Activated CD4-positive, alpha-beta T cell treated with anti-CD3 and anti-CD28 coated beads, Interleukin-2, amount 10 ng/mL, durations not matched to agents 24 days and 14 days (primary cell): ENCODE measurements at regions not wholly inside any gene's neighbourhood (a gene's known extent, or its start where the extent isn't known, plus 50 kb on each side); places are given as distances from the start of the nearest gene placed in this dataset.

ENCODE experiments used
- DNase-seq: peaks from one replicate; pipeline ENCODE4 v3.0.0; 2022
- H3K27ac Mint-ChIP-seq: one replicate; pipeline ENCODE4 v1.8.0; 2022; ENCODE audit warnings: mild to moderate bottlenecking, mixed read lengths
- H3K27me3 Mint-ChIP-seq: one replicate; pipeline ENCODE4 v1.8.0; 2022; ENCODE audit warnings: mixed read lengths
- H3K36me3 Mint-ChIP-seq: one replicate; pipeline ENCODE4 v1.8.0; 2022; ENCODE audit warnings: low read depth, mild to moderate bottlenecking, mixed read lengths
- H3K4me1 Mint-ChIP-seq: one replicate; pipeline ENCODE4 v1.8.0; 2021; ENCODE audit warnings: mixed read lengths
- H3K4me3 Mint-ChIP-seq: one replicate; pipeline ENCODE4 v1.8.0; 2022; ENCODE audit warnings: mild to moderate bottlenecking, moderate library complexity, mixed read lengths
- H3K9me3 Mint-ChIP-seq: one replicate; pipeline ENCODE4 v1.8.0; 2021; ENCODE audit warnings: mixed read lengths
- intact Hi-C: fragments of 100-400 bp; cut with micrococcal nuclease; formaldehyde crosslinking; loops from one replicate; pipeline ENCODE4 v1.15.1; 2023

DNA sequence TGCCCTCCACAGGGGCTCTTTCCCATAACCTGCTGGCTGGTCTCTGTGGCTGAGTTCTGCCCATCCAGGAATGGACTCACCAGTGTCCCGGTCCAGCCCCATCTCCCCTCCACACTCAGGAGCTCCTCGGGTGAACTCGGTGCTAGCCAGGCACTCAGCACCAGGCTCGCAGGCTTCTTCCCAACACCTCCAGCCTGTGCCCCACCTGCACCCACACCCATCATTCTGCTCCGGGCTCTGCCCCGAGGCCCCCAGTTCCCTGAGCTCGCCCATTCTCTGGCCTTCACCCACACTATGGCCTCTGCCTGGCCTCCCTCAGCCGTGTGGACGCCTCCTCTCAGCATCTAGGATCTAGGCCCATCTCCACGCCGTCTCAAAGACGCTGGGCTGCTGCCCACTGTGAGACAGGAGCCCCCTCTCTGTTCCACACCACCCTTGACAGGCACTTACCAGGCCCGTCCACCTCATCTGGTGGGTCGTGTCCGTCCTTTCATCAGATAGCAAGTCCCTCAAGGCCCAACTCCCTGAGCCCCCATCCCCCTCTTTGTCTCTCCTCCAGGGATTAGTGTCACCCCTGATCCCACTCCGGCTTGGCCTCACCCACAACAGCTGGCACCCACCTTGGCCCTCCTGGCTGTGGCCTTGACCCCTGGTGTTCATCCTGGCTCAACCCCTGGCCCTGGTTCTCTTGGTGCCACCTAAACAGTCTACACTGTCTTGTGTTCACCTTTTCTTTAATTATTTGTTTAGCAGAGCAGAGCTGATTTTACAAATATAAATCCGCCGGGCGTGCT is 76.0 kb upstream of the FAM20C start:
- intact Hi-C loops, result no loop called here
- no peak overlapping the region for H3K27ac Mint-ChIP-seq
- no peak for DNase-seq
- peaks cover 9% of the 10 kb centered on the region for H3K9me3 Mint-ChIP-seq
- no peak overlapping the region for H3K4me3 Mint-ChIP-seq
- peaks cover 20% of the 10 kb centered on the region for H3K27me3 Mint-ChIP-seq
- peaks cover 3% of the 10 kb centered on the region for H3K4me1 Mint-ChIP-seq
- H3K36me3 Mint-ChIP-seq, result no peaks in the 10 kb centered on the region

DNA sequence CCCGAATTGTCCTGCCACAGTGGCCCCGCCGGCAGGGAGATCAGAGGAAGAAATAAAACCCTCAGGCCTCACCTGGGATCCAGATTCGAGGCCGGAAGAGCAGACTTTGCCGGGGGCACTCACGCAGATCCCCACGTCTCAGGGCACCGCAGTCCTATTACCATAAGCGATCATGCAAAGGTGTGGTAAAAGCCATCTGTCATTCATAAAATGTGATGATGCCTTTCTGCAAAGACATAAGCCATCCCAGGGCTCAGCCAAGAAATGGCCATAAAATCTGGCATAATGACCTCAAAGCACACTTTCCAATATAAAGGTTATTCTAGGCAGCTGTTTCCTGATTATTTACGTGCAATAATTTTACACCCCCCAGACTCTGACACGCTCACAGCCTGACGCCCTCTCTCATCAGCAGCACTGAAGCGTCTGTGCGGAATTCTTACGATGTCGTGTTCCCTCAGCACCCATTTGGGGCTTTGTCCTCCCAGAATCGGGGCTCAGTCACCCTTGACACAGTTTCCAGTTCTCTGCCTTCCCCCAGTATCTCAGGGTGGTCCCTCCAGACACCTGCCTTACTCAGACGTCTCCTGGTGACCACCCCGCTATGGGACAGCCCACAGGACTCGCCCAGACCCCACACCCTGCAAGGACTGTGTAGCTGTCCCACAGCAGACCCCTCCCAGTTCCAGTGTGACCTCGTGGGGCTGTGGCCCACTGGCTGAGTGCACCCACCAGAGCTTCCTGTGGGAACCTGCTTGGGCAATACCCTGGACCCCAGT is 74.3 kb upstream of the FAM20C start:
- H3K27ac Mint-ChIP-seq, result no peak overlapping the region
- intact Hi-C loops, result no loop called here
- no peak for DNase-seq
- H3K36me3 Mint-ChIP-seq, result no peaks in the 10 kb centered on the region
- peaks cover 4% of the 10 kb centered on the region for H3K9me3 Mint-ChIP-seq
- H3K4me3 Mint-ChIP-seq, result no peak overlapping the region
- H3K27me3 Mint-ChIP-seq, result peaks cover 13% of the 10 kb centered on the region
- peaks cover 3% of the 10 kb centered on the region for H3K4me1 Mint-ChIP-seq

DNA sequence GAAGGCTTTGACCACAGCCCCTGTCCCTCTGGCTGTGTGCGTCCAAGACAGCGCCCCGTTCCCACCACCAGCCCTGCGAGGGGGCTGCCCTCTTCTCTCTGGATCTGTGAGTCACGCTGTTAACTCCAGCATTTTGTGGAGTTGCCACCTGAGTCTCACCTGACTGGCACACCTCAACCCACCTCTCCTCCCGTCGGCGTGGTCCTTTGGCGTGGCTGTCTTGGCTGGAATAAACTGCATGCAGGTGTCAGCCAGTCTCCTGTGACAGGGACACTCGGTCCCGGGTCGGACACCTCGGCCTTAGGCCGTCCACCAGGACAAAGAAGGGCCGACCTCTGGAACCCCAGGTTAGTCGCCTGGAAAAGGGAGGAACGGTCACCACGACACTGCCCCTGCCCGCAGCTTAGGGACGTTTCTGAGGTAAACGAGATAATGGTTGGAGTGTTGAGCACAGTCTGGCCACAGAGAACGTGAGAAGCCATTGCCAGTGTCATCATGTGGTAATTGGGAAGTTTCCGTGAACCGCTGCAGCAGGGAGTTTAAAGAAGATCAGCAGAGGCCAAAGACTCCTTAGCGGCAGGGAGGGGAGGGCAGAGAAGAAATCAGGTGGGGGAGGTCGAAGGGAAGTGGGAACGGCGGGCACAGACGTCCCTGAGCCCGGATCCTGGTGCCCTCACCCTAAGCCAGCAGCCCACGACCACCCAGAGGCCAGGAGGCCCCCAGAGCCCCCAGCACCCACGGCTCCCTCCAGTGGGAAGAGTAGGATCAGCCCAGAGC is 73.6 kb upstream of the FAM20C start:
- DNase-seq, result no peak
- Mint-ChIP-seq H3K4me1 (peaks cover 3% of the 10 kb centered on the region), H3K9me3 (no peaks in the 10 kb centered on the region), H3K36me3 (no peaks in the 10 kb centered on the region), H3K4me3 (no peak overlapping the region), H3K27ac (no peak overlapping the region), H3K27me3 (peaks cover 12% of the 10 kb centered on the region)
- intact Hi-C loops, result no loop called here

DNA sequence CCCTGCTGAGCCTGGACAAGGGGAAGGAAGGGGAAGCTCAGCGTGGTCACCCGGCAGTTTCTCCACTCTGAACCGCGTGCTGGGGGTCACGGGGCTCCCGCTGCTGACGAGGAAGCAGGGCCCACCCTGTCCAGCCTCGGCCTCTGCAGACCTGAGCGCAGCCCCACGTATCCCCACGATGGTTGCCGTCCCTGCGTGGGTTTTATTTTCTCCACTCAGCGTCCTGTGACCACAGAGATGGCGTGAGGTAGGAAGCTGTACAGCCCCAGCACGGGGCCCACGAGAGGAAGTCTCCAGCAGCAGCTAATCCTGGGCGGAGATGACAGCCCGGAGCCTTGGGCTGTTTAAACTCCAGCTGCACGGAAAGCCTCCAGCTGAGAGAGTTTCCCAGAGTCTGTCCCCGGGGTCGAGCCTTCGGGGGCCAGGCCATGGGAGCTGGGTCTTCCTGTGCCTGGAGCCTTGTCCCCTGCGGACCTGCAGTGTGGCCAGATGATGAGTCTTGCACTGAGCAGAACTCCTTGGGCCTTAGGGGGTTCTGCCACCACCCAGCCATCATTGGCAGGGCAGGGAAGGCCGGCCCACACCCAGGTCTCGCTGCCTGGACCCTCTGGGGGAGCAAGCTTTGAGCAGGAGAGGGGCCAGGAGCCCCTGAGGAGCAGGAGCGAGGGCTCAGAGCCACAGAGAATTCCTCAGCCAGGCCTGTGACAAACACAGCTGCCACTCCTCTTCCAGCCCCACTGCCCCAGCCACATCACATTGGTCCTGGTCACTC is 72.8 kb upstream of the FAM20C start:
- peaks cover 7% of the 10 kb centered on the region for H3K27me3 Mint-ChIP-seq
- H3K4me3 Mint-ChIP-seq, result no peak overlapping the region
- no peak for DNase-seq
- intact Hi-C loops, result no loop called here
- H3K4me1 Mint-ChIP-seq, result peaks cover 3% of the 10 kb centered on the region
- no peaks in the 10 kb centered on the region for H3K9me3 Mint-ChIP-seq
- H3K36me3 Mint-ChIP-seq, result no peaks in the 10 kb centered on the region
- no peak overlapping the region for H3K27ac Mint-ChIP-seq

DNA sequence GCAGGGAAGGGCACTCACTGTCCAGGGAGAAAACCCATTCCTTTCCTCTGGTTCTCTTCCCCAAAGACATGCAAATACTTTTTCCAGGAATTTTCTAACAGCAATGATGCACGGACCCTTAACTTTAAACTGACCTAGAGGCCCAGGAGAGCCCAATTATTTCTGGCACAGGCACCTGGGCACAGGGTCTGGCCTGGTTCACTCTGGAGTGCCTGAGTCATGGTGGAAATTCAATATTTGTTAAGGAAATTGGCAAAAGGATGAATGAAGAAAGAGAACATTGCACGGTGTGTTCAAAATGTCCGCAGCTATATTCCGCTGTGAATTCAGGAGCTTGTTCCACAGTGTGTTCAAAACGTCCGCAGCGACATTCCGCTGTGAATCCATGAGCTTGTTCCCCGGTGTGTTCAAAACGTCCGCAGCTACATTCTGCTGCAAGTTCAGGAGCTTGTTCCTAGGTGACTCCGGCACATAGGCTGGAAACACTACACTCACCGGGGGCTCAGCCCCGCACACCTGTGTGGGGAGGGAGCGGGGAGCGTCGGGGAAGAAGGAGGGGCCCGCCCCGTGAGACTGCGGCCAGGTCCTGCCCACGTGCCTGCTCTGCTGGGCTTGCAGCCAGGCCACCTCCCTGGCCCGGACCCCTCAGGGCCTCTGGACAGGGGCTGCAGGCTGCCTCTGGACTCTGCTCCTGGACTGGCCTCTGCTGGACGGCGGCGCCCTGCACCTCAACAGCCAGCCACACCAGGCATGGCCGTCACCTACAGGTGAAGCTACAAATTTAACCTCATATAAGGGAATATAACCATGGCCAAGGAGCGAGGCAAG is 72.0 kb upstream of the FAM20C start:
- H3K27me3 Mint-ChIP-seq, result peaks cover 3% of the 10 kb centered on the region
- intact Hi-C loops, result no loop called here
- no peaks in the 10 kb centered on the region for H3K36me3 Mint-ChIP-seq
- H3K4me1 Mint-ChIP-seq, result peaks cover under 1% of the 10 kb centered on the region
- H3K9me3 Mint-ChIP-seq, result no peaks in the 10 kb centered on the region
- H3K4me3 Mint-ChIP-seq, result no peak overlapping the region
- DNase-seq, result no peak
- no peak overlapping the region for H3K27ac Mint-ChIP-seq

DNA sequence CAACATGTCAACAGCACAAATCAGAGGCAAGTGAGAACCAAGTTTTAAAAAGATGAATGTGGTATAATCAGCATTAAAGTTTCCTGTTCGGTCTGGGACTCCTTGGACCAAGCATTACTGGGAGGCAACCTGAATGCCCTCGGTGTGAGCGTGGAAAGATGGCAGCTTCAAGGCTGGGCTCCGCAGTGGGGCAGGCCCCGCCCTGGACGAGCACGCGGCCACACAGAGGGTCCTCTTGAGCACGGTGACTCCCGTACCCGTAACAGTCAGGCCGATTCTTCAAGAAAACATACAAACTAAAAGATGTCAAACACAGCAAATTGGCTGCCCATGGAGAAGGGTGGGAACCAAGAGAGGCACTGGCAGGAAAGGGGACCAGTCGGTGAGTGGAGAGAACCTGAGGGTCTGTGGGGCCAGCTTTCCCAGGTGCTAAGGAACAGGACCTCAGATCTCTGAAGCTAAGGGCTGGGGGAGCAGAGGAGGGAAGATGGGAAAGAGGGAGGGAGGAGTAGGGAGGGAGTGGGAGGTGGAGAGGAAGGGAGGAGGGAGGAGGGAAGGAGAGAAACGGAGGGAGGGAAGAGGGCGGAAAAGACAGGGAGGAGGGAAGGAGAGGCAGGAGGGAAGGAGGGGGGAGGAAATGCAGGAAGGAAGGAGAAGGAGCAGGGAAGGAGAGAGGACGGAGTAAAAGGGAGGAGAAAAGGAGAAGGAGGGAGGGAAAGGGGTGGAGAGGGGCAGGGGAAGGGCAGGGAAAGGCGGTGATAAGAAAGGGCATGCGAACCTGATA is 71.2 kb upstream of the FAM20C start:
- H3K36me3 Mint-ChIP-seq, result no peaks in the 10 kb centered on the region
- H3K27me3 Mint-ChIP-seq, result no peaks in the 10 kb centered on the region
- DNase-seq, result no peak
- no peak overlapping the region for H3K4me3 Mint-ChIP-seq
- no peaks in the 10 kb centered on the region for H3K4me1 Mint-ChIP-seq
- H3K27ac Mint-ChIP-seq, result no peak overlapping the region
- no peaks in the 10 kb centered on the region for H3K9me3 Mint-ChIP-seq
- intact Hi-C loops, result no loop called here

DNA sequence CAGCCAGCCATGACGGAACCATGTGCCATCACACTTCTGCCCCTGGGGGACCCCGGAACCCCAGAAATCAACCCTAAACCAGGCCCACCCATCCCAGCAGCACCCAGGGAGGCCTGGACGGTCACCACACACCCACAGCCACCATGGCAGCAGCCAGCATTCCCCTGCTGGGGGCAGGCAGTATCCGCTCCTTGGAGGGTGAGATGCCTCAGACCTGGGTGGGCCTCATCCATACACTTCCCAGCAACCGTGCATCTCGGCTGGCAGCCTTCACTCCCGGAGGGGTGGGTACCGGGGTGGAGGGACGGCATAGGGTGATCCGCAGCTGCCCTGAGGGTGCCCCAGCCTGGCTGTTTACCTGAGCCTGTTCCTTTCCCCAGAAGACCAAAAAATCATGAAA is 69.1 kb upstream of the FAM20C start:
- intact Hi-C loops, result no loop called here
- Mint-ChIP-seq H3K27ac (no peak overlapping the region), H3K4me3 (no peak overlapping the region), H3K4me1 (no peaks in the 10 kb centered on the region), H3K36me3 (no peaks in the 10 kb centered on the region), H3K27me3 (no peaks in the 10 kb centered on the region), H3K9me3 (no peaks in the 10 kb centered on the region)
- DNase-seq, result no peak

DNA sequence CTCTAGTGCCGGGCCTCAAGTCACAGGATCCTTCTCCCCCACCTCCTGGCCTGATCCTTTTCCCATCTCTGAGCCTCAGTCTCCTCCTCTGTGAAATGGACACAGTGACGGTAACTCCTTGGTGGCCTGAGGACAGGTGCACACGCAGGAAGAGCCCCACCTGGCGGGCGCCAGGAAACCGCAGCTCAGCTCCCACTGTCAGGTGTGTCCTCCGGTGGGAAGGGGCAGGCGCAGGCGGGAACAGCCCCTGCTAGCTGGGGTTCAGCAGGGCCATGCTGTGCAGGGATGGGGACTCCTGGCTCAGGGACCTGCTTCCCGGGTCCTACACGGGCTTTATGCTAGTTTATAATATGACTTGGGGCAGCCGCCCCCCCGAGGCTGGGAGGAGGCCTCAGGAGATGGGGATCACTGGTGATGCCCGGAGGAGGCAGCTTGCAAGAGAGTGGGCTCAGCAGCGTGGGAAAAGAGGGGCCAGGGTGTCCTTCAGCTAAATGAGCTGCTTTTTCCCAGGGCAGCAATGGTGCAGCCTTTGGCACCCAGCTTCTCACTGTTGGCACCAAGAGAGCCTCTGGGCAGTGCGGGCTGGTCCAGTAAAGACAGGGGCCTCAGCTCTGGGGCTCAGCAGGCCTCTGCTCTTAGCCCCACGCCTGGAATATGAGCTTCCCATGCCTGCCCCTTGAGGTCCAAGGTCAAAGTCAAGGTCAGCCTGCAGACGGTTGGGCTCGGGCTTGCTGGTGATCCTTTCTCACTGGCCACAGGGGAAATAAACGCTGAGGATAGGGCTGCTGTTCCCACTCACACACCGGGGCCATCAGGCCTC is 68.0 kb upstream of the FAM20C start:
- Mint-ChIP-seq H3K36me3 (no peaks in the 10 kb centered on the region), H3K27me3 (no peaks in the 10 kb centered on the region), H3K9me3 (no peaks in the 10 kb centered on the region), H3K27ac (no peak overlapping the region), H3K4me1 (no peaks in the 10 kb centered on the region), H3K4me3 (no peak overlapping the region)
- intact Hi-C loops, result no loop called here
- no peak for DNase-seq

DNA sequence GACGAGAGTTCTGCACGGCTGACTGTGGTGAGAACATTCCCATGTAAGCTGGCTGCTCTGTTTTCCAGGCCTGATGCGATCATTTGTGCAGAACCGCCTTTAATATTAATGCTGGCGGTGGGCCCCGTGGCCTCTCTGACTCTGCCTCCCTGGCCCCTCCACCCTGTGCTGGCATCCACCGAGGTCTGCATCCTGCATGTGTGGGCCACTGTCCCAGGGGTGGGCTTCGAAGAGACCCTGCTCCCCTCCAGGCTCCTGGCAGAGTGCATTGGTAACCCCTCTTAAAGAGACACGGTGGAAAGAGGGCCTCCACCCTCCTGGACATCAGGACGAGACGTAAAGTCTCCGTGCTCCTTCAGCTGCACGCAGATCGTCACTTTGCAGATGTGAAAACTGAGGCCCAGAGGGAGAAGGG is 67.3 kb upstream of the FAM20C start:
- no peak for DNase-seq
- H3K9me3 Mint-ChIP-seq, result no peaks in the 10 kb centered on the region
- H3K27me3 Mint-ChIP-seq, result no peaks in the 10 kb centered on the region
- intact Hi-C loops, result no loop called here
- H3K4me3 Mint-ChIP-seq, result no peak overlapping the region
- no peaks in the 10 kb centered on the region for H3K36me3 Mint-ChIP-seq
- no peak overlapping the region for H3K27ac Mint-ChIP-seq
- H3K4me1 Mint-ChIP-seq, result no peaks in the 10 kb centered on the region

DNA sequence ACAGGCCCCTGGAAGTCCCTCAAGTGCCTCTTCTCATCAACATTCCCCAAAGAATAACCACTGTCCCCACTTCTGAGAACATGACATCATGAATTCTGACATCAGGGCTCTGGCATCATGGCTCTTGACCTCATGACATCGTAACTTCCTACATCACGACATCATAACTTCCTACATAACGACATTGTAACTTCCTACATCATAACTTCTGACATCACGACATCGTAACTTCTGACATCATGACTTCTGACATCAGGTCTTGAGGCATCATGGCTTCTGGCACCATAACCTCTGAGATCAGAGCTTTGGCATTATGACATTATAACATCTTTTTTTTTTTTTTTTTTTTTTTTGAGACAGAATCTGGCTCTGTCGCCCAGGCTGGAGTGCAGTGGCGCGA is 66.7 kb upstream of the FAM20C start:
- Mint-ChIP-seq H3K27ac (no peak overlapping the region), H3K9me3 (no peaks in the 10 kb centered on the region), H3K27me3 (no peaks in the 10 kb centered on the region), H3K4me1 (no peaks in the 10 kb centered on the region), H3K4me3 (no peak overlapping the region), H3K36me3 (no peaks in the 10 kb centered on the region)
- no peak for DNase-seq
- intact Hi-C loops, result no loop called here

DNA sequence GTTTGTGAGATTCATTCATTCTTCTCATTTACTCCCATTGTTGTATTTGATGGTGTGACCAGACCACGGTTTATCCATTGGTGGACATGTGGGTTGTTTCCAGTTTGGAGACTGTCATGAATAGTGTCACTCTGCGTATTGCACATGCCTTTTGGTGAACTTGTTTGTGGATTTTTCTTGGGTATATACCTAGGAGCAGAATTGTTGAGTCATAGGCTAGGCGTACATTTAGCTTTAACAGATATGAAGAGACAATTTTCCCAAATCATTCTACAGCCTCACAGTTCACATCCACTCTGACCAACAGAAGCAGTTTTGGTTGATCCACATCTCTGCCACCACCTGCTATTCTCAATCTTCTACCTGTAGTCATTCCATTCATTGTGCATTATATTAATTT is 66.0 kb upstream of the FAM20C start:
- DNase-seq, result no peak
- no peak overlapping the region for H3K27ac Mint-ChIP-seq
- no peaks in the 10 kb centered on the region for H3K4me1 Mint-ChIP-seq
- no peaks in the 10 kb centered on the region for H3K27me3 Mint-ChIP-seq
- H3K4me3 Mint-ChIP-seq, result no peak overlapping the region
- no peaks in the 10 kb centered on the region for H3K9me3 Mint-ChIP-seq
- no peaks in the 10 kb centered on the region for H3K36me3 Mint-ChIP-seq
- intact Hi-C loops, result no loop called here
